ENCODE measurements at regions not wholly inside any gene's neighbourhood (a gene's known extent, or its start where the extent isn't known, plus 50 kb on each side); places are given as distances from the start of the nearest gene placed in this dataset.
"Not testable (repeated sequence)": the region's sequence is repeated elsewhere in the genome, so short reads cannot be mapped to it uniquely, and the experiment has no call there.

DNA sequence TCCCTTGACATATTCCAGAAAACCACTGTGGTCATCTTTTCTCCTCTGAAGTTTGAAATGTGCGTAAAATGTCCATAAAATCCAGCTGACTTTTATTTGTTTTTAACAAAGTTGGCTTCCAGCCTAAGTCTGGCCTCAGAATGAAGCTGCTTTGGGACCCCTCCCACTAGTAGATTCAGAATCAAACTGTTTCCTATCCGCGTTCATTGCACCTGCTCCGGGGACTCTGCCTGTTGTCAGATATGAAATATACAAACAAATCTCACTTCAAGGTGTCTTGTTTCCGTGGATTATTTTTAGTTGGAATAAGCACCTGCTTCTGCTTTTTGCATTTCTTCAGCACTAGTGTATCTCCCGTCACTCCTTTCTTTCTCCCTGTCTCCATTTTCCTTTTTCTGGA, 115.7 kb upstream of the FHL2 start:
- no peak for DNase-seq (ENCODE audit: low spot score)
- ChIA-PET POLR2A (ENCODE audit: low non-redundant PET) (no interaction called here), CTCF (no interaction called here)
- H3K9me3 ChIP-seq (ENCODE audit: low read depth, low read length, poor library complexity, severe bottlenecking), result no peaks in the 10 kb centered on the region
- H3K36me3 ChIP-seq (ENCODE audit: insufficient read depth, low read length, poor library complexity, severe bottlenecking), result no peaks in the 10 kb centered on the region
- no peaks in the 10 kb centered on the region for H3K4me1 ChIP-seq (ENCODE audit: insufficient read depth, low read length, poor library complexity, severe bottlenecking)
- no peak overlapping the region for H3K27ac ChIP-seq (ENCODE audit: low read depth, low read length, poor library complexity, severe bottlenecking)
- peaks cover 33% of the 10 kb centered on the region for H3K27me3 ChIP-seq (replicated peaks; ENCODE audit: insufficient read depth, low read depth, low read length, poor library complexity)
- no peak for TF ChIP-seq EZH2 (IDR thresholded peaks at IDR 0.05; ENCODE audit: borderline replicate concordance, low read depth, low read length, poor library complexity, severe bottlenecking)
- TF ChIP-seq, protein P1, sequence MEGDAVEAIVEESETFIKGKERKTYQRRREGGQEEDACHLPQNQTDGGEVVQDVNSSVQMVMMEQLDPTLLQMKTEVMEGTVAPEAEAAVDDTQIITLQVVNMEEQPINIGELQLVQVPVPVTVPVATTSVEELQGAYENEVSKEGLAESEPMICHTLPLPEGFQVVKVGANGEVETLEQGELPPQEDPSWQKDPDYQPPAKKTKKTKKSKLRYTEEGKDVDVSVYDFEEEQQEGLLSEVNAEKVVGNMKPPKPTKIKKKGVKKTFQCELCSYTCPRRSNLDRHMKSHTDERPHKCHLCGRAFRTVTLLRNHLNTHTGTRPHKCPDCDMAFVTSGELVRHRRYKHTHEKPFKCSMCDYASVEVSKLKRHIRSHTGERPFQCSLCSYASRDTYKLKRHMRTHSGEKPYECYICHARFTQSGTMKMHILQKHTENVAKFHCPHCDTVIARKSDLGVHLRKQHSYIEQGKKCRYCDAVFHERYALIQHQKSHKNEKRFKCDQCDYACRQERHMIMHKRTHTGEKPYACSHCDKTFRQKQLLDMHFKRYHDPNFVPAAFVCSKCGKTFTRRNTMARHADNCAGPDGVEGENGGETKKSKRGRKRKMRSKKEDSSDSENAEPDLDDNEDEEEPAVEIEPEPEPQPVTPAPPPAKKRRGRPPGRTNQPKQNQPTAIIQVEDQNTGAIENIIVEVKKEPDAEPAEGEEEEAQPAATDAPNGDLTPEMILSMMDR (conservative IDR thresholded peaks at IDR 0.05; ENCODE audit: low read depth, low read length), result no peak
- BruUV-seq (replicated peaks), result no TSS peak
- H3K4me3 ChIP-seq (ENCODE audit: low read depth, low read length, poor library complexity, severe bottlenecking), result no peak overlapping the region
- intact Hi-C loops (cut with micrococcal nuclease; ENCODE audit: unreplicated experiment), result no loop called here

DNA sequence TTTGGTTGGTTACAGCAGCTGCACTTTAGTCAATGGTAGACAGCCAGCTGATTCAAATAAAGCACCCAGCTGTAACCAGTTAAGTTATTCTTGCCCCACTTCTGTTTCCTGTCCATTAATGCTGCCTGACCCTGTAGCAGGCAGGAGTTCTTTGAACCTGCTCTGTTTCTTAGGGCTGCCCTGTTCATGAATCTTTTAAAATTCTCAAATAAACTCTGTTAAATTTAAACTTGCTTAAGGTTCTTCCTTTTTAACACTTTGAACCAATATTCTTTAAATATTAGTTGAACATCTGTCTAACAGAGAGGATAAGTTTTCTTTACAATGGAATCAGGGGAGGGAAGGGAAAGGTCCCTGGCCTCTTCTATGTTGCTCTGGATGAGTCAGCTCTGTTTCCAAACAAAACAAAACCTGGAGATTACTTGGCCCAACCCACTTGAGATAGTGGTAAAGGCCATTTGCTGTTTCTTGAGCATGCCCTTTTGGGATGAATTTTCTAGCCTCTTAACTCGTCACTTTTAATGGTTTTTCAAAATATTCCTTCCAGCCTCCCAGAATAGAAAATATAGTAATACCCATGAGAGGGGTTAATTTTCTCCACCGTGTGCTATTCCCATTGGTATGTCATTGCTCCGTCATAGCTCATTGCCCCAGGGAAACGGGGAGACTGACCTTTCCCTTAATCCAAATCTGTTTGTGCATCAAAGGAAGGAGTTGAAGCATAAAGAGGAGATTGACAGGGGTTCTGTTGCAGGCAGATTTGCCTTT, 112.1 kb upstream of the FHL2 start:
- CTCF ChIA-PET, result no interaction called here
- POLR2A ChIA-PET (ENCODE audit: low non-redundant PET), result no interaction called here
- Histone ChIP-seq H3K27me3 (replicated peaks; ENCODE audit: insufficient read depth, low read depth, low read length, poor library complexity) (peaks cover 33% of the 10 kb centered on the region), H3K36me3 (ENCODE audit: insufficient read depth, low read length, poor library complexity, severe bottlenecking) (no peaks in the 10 kb centered on the region), H3K27ac (ENCODE audit: low read depth, low read length, poor library complexity, severe bottlenecking) (no peak overlapping the region), H3K9me3 (ENCODE audit: low read depth, low read length, poor library complexity, severe bottlenecking) (no peaks in the 10 kb centered on the region), H3K4me1 (ENCODE audit: insufficient read depth, low read length, poor library complexity, severe bottlenecking) (no peaks in the 10 kb centered on the region), H3K4me3 (ENCODE audit: low read depth, low read length, poor library complexity, severe bottlenecking) (no peak overlapping the region)
- intact Hi-C loops (cut with micrococcal nuclease; ENCODE audit: unreplicated experiment), result no loop called here
- DNase-seq (ENCODE audit: low spot score), result no peak
- TF ChIP-seq EZH2 (IDR thresholded peaks at IDR 0.05; ENCODE audit: borderline replicate concordance, low read depth, low read length, poor library complexity, severe bottlenecking), result no peak
- TF ChIP-seq, protein P1 (conservative IDR thresholded peaks at IDR 0.05; ENCODE audit: low read depth, low read length), result no peak
- BruUV-seq (replicated peaks), result no TSS peak

DNA sequence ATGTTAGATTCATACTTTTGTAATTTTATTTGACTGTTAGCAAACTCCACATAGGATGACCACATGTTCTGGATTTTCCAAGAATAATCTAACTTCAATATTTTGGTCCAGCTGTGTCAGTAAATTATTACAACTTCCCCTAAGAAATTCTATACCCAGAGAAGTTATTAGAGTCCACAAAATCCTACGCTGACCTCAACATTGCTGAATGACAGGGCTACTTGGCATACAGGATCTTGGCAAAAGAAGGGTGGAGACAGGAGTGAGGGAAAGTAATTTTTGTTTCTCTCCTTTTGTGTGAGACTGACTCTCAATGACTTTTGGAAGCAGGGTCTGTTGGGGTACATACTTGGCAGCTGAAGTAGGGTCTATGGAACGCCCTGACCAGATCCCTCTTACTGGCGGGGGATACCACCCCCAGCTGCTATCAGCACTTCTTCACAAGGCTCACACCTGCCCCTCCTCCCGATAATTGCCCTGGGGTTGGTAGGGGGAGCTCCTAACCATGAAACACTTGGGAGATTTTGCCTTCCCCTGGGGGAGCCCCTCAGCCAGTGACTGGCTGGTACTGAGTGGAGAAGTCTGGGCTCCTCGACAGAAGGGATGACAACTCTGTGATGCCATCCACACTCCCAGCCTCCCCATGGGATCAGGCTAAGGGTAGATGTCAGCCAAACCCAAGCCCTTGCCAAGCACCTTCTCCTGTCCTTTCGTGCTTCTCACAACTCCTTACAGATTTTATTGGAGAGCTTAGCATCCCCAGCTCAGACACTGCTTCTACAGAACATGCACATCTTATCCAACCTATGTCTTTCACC, 110.6 kb upstream of the FHL2 start:
- H3K27me3 ChIP-seq (replicated peaks; ENCODE audit: insufficient read depth, low read depth, low read length, poor library complexity), result peaks cover 26% of the 10 kb centered on the region
- no TSS peak for BruUV-seq (replicated peaks)
- POLR2A ChIA-PET (ENCODE audit: low non-redundant PET), result no interaction called here
- no peak for DNase-seq (ENCODE audit: low spot score)
- H3K27ac ChIP-seq (ENCODE audit: low read depth, low read length, poor library complexity, severe bottlenecking), result no peak overlapping the region
- intact Hi-C loops (cut with micrococcal nuclease; ENCODE audit: unreplicated experiment), result no loop called here
- H3K9me3 ChIP-seq (ENCODE audit: low read depth, low read length, poor library complexity, severe bottlenecking), result no peaks in the 10 kb centered on the region
- no peaks in the 10 kb centered on the region for H3K4me1 ChIP-seq (ENCODE audit: insufficient read depth, low read length, poor library complexity, severe bottlenecking)
- H3K4me3 ChIP-seq (ENCODE audit: low read depth, low read length, poor library complexity, severe bottlenecking), result no peak overlapping the region
- TF ChIP-seq, protein P1 (conservative IDR thresholded peaks at IDR 0.05; ENCODE audit: low read depth, low read length), result no peak
- H3K36me3 ChIP-seq (ENCODE audit: insufficient read depth, low read length, poor library complexity, severe bottlenecking), result no peaks in the 10 kb centered on the region
- CTCF ChIA-PET, result no interaction called here

DNA sequence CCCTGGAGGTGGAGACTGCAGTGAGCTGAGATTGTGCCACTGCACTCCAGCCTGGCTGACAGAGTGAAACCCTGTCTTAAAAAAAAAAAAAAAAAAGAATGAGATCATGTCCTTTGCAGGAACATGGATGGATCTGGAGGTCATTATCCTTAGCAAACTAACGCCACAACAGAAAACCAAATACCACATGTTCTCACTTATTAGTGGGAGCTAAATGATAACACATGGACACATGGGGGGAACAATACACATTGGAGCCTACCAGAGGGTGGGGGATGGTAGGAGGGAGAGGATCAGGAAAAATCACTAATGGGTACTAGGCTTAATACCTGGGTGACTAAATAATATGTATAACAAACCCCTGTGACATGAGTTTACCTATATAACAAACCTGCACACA, 108.0 kb upstream of the FHL2 start:
- BruUV-seq (replicated peaks); CTCF ChIA-PET; intact Hi-C loops (cut with micrococcal nuclease; ENCODE audit: unreplicated experiment); POLR2A ChIA-PET (ENCODE audit: low non-redundant PET); H3K9me3 ChIP-seq (ENCODE audit: low read depth, low read length, poor library complexity, severe bottlenecking); H3K36me3 ChIP-seq (ENCODE audit: insufficient read depth, low read length, poor library complexity, severe bottlenecking); H3K4me1 ChIP-seq (ENCODE audit: insufficient read depth, low read length, poor library complexity, severe bottlenecking); DNase-seq (ENCODE audit: low spot score); H3K27ac ChIP-seq (ENCODE audit: low read depth, low read length, poor library complexity, severe bottlenecking); H3K27me3 ChIP-seq (replicated peaks; ENCODE audit: insufficient read depth, low read depth, low read length, poor library complexity); H3K4me3 ChIP-seq (ENCODE audit: low read depth, low read length, poor library complexity, severe bottlenecking): not testable (repeated sequence)
